GM12875 (cell line): ENCODE measurements at regions not wholly inside any gene's neighbourhood (a gene's known extent, or its start where the extent isn't known, plus 50 kb on each side); places are given as distances from the start of the nearest gene placed in this dataset.

Experiments
- H3K4me3 ChIP-seq: one replicate; pipeline ENCODE4 v1.5.1; 2011; ENCODE audit warnings: low read depth, low read length, control low read depth
- TF ChIP-seq, protein P1 (sequence below): IDR thresholded peaks from 2 replicates; pipeline ENCODE4 v1.5.1; 2011; ENCODE audit warnings: low read depth, mild to moderate bottlenecking, control low read depth, inconsistent platforms, low read length, moderate library complexity, borderline replicate concordance; ENCODE audit not compliant: insufficient read depth

- TF ChIP-seq, protein P1, sequence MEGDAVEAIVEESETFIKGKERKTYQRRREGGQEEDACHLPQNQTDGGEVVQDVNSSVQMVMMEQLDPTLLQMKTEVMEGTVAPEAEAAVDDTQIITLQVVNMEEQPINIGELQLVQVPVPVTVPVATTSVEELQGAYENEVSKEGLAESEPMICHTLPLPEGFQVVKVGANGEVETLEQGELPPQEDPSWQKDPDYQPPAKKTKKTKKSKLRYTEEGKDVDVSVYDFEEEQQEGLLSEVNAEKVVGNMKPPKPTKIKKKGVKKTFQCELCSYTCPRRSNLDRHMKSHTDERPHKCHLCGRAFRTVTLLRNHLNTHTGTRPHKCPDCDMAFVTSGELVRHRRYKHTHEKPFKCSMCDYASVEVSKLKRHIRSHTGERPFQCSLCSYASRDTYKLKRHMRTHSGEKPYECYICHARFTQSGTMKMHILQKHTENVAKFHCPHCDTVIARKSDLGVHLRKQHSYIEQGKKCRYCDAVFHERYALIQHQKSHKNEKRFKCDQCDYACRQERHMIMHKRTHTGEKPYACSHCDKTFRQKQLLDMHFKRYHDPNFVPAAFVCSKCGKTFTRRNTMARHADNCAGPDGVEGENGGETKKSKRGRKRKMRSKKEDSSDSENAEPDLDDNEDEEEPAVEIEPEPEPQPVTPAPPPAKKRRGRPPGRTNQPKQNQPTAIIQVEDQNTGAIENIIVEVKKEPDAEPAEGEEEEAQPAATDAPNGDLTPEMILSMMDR: no peak
- no peak overlapping the region for H3K4me3 ChIP-seq
These were observed 651.5 kb downstream of the TLE1 start for GRCh38 chr9:81037889-81038288.

DNA sequence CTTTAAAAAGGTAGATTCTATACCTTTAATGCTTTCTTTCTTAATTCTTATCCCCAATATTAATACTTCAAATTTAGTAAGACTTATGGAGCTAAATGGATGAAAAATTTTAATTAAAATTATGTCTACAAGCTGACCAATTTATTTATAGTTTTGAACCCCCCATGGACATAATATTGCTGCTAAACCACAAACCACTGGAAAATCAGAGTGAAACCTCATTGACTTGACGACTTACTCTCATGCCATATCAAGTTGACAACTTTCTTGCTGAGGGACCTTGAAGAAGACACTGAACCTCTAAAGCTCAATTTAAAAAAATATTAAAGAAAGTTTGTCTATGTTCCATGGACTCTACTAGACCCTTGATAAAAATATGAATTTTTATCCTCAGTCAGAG lies 653.7 kb downstream of the TLE1 start:
- H3K4me3 ChIP-seq: no peak overlapping the region
- TF ChIP-seq, protein P1: no peak

DNA sequence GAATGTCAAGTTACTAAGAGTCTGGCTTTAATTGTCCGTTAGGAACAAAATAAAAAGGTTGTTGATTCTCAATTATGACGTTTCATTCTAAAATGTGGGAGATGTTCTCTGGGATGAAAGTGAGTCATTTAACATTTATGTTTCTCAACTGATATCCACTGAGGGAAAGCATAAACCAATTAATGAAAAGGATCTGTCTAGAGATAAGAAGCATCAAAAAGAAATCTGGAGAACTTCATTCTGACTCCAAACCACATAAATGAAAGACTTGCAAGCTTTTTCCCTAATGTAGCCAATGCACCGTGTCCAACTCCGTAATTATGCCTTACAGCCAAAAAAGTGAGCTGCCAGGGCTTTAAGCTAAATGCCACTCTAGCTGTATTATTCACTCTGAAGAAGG lies 654.2 kb downstream of the TLE1 start:
- TF ChIP-seq, protein P1: no peak
- no peak overlapping the region for H3K4me3 ChIP-seq

- no peak overlapping the region for H3K4me3 ChIP-seq
- TF ChIP-seq, protein P1: no peak
These were observed 656.5 kb downstream of the TLE1 start for GRCh38 chr9:81032831-81033230.

GRCh38 chr9:81032030-81032572 lies 657.2 kb downstream of the TLE1 start:
- TF ChIP-seq, protein P1: no peak
- no peak overlapping the region for H3K4me3 ChIP-seq

GRCh38 chr9:81031422-81032029 lies 657.8 kb downstream of the TLE1 start:
- TF ChIP-seq, protein P1: no peak
- no peak overlapping the region for H3K4me3 ChIP-seq

DNA sequence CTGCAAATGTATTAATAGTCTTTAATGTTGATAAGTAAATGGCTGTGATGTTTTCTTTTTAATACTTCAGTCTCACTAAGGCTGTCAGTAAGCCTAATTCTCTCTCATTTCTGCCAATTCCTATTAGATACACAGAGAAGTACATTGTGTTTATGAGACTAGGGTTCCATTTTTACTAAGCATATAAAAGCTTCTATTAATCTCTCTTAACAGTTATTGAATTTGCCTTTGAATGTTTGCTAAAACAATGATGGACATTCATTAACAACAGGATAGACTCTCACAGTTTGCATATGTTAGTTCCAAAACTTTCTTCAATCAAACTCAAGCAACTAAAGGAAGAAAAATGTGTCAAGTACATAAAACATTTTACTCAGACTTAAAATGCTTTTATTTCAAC lies 659.3 kb downstream of the TLE1 start:
- TF ChIP-seq, protein P1: no peak
- H3K4me3 ChIP-seq: no peak overlapping the region
